ENCODE measurements at regions not wholly inside any gene's neighbourhood (a gene's known extent, or its start where the extent isn't known, plus 50 kb on each side); places are given as distances from the start of the nearest gene placed in this dataset.

GRCh38 chr9:88716596-88717290 lies 181.8 kb downstream of the NXNL2 start:
- DNase-seq (ENCODE audit: low spot score in 2 of 2), result no peak
- H3K4me1 ChIP-seq, result no peaks in the 10 kb centered on the region
- no peak for TF ChIP-seq CTCF (IDR thresholded peaks at IDR 0.05)
- no peak overlapping the region for H3K27ac ChIP-seq
- no peaks in the 10 kb centered on the region for H3K9me3 ChIP-seq
- no peaks in the 10 kb centered on the region for H3K36me3 ChIP-seq
- H3K4me3 ChIP-seq, result no peak overlapping the region
- intact Hi-C loops (cut with DNase I), result no loop called here
- no peaks in the 10 kb centered on the region for H3K27me3 ChIP-seq

- no peaks in the 10 kb centered on the region for H3K9me3 ChIP-seq
- no peak for DNase-seq (ENCODE audit: low spot score in 2 of 2)
- no peaks in the 10 kb centered on the region for H3K4me1 ChIP-seq
- intact Hi-C loops (cut with DNase I), result no loop called here
- no peaks in the 10 kb centered on the region for H3K27me3 ChIP-seq
- no peak overlapping the region for H3K27ac ChIP-seq
- TF ChIP-seq CTCF (IDR thresholded peaks at IDR 0.05), result no peak
- no peaks in the 10 kb centered on the region for H3K36me3 ChIP-seq
- H3K4me3 ChIP-seq, result no peak overlapping the region
Observed at GRCh38 chr9:88721025-88721424, 186.0 kb downstream of the NXNL2 start.

- H3K27me3 ChIP-seq, result no peaks in the 10 kb centered on the region
- no peak for TF ChIP-seq CTCF (IDR thresholded peaks at IDR 0.05)
Observed at GRCh38 chr9:88721495-88722279, 186.7 kb downstream of the NXNL2 start.

GRCh38 chr9:88722753-88723152 lies 187.8 kb downstream of the NXNL2 start:
- intact Hi-C loops (cut with DNase I), result no loop called here
- H3K4me1 ChIP-seq, result no peaks in the 10 kb centered on the region
- TF ChIP-seq CTCF (IDR thresholded peaks at IDR 0.05), result peak in 1 of 3 experiments; percentile 20

More at GRCh38 chr9:88721495-88722279, 186.7 kb downstream of the NXNL2 start:
- no peak for DNase-seq (ENCODE audit: low spot score in 2 of 2)
- Histone ChIP-seq H3K4me3 (no peak overlapping the region), H3K36me3 (no peaks in the 10 kb centered on the region), H3K27ac (no peak overlapping the region), H3K9me3 (no peaks in the 10 kb centered on the region), H3K4me1 (no peaks in the 10 kb centered on the region)
- intact Hi-C loops (cut with DNase I), result no loop called here

GRCh38 chr9:88723751-88724150 lies 188.8 kb downstream of the NXNL2 start:
- Histone ChIP-seq H3K4me1 (no peaks in the 10 kb centered on the region), H3K9me3 (no peaks in the 10 kb centered on the region), H3K4me3 (no peak overlapping the region), H3K27ac (no peak overlapping the region), H3K36me3 (no peaks in the 10 kb centered on the region), H3K27me3 (no peaks in the 10 kb centered on the region)
- DNase-seq (ENCODE audit: low spot score in 2 of 2), result no peak
- intact Hi-C loops (cut with DNase I), result no loop called here
- no peak for TF ChIP-seq CTCF (IDR thresholded peaks at IDR 0.05)

More at GRCh38 chr9:88722753-88723152, 187.8 kb downstream of the NXNL2 start:
- no peak for DNase-seq (ENCODE audit: low spot score in 2 of 2)
- Histone ChIP-seq H3K27me3 (no peaks in the 10 kb centered on the region), H3K36me3 (no peaks in the 10 kb centered on the region), H3K27ac (no peak overlapping the region), H3K9me3 (no peaks in the 10 kb centered on the region), H3K4me3 (no peak overlapping the region)
